ENCODE measurements at regions not wholly inside any gene's neighbourhood (a gene's known extent, or its start where the extent isn't known, plus 50 kb on each side); places are given as distances from the start of the nearest gene placed in this dataset.

GRCh38 chr20:11190741-11191140 is 516.9 kb upstream of the JAG1 start:
- no peaks in the 10 kb centered on the region for H3K27me3 ChIP-seq (ENCODE audit: control insufficient read depth in 3 of 3, insufficient read depth in 3 of 3, low read length in 3 of 3)
- H3K9me3 ChIP-seq (ENCODE audit: control insufficient read depth in 3 of 3, low read length in 3 of 3): no peaks in the 10 kb centered on the region
- no peak overlapping the region for H3K4me3 ChIP-seq (ENCODE audit: low read length in 3 of 3)
- H3K4me1 ChIP-seq (ENCODE audit: control insufficient read depth in 3 of 3, insufficient read depth in 3 of 3, low read length in 3 of 3): no peaks in the 10 kb centered on the region
- no peak overlapping the region for H3K27ac ChIP-seq (ENCODE audit: low read depth, low read length)
- no peak overlapping the region for H3K9ac ChIP-seq (ENCODE audit: low read depth in 1 of 3, low read length in 3 of 3)
- H3K36me3 ChIP-seq (ENCODE audit: control insufficient read depth in 3 of 3, insufficient read depth in 3 of 3, low read length in 3 of 3): no peaks in the 10 kb centered on the region

DNA sequence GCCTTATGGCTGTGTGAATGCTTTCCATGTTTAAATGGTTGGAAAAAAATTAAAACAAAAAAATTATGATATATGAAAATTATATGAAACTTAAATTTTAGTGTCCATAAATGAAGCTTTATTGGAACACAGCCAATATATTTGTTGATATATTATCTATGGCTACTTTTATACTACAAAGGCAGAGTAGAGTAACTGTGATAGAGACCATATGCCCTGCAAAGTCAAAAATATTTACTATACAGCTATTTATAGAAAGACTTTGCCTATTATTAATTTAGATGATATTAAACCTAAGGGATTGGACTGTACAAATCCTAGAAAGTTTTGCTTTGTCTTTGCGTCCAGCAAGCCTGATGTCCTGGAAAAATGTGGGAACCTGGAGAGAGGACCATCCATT is 518.3 kb upstream of the JAG1 start:
- Histone ChIP-seq H3K9ac (ENCODE audit: low read depth in 1 of 3, low read length in 3 of 3) (no peak overlapping the region), H3K4me3 (ENCODE audit: low read length in 3 of 3) (no peak overlapping the region), H3K4me1 (ENCODE audit: control insufficient read depth in 3 of 3, insufficient read depth in 3 of 3, low read length in 3 of 3) (no peaks in the 10 kb centered on the region), H3K36me3 (ENCODE audit: control insufficient read depth in 3 of 3, insufficient read depth in 3 of 3, low read length in 3 of 3) (no peaks in the 10 kb centered on the region), H3K9me3 (ENCODE audit: control insufficient read depth in 3 of 3, low read length in 3 of 3) (no peaks in the 10 kb centered on the region), H3K27ac (ENCODE audit: low read depth, low read length) (no peak overlapping the region), H3K27me3 (ENCODE audit: control insufficient read depth in 3 of 3, insufficient read depth in 3 of 3, low read length in 3 of 3) (no peaks in the 10 kb centered on the region)

DNA sequence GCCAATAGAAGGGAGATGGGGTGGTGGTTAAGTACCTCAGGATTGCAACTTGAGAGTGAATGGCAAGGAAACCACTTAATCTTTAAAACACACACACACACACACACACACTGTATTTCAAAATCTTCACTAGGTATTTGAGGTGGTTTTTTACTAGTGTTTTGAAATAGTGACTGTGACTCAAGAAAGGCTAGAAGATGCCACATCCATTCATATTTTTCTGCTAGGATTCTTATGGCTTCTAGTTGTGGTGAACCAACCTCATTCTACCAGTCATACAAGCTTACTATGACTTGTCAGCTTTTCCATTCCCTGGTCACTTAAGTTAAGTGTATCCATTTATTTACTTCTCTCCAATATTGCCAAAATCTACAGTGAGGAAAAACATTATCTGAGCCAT is 519.4 kb upstream of the JAG1 start:
- Histone ChIP-seq H3K27me3 (ENCODE audit: control insufficient read depth in 3 of 3, insufficient read depth in 3 of 3, low read length in 3 of 3) (no peaks in the 10 kb centered on the region), H3K9me3 (ENCODE audit: control insufficient read depth in 3 of 3, low read length in 3 of 3) (no peaks in the 10 kb centered on the region), H3K4me1 (ENCODE audit: control insufficient read depth in 3 of 3, insufficient read depth in 3 of 3, low read length in 3 of 3) (no peaks in the 10 kb centered on the region), H3K27ac (ENCODE audit: low read depth, low read length) (no peak overlapping the region), H3K9ac (ENCODE audit: low read depth in 1 of 3, low read length in 3 of 3) (no peak overlapping the region), H3K36me3 (ENCODE audit: control insufficient read depth in 3 of 3, insufficient read depth in 3 of 3, low read length in 3 of 3) (no peaks in the 10 kb centered on the region), H3K4me3 (ENCODE audit: low read length in 3 of 3) (no peak overlapping the region)

GRCh38 chr20:11195169-11195568 is 521.4 kb upstream of the JAG1 start:
- Histone ChIP-seq H3K27me3 (ENCODE audit: control insufficient read depth in 3 of 3, insufficient read depth in 3 of 3, low read length in 3 of 3) (no peaks in the 10 kb centered on the region), H3K4me1 (ENCODE audit: control insufficient read depth in 3 of 3, insufficient read depth in 3 of 3, low read length in 3 of 3) (no peaks in the 10 kb centered on the region), H3K4me3 (ENCODE audit: low read length in 3 of 3) (no peak overlapping the region), H3K9me3 (ENCODE audit: control insufficient read depth in 3 of 3, low read length in 3 of 3) (no peaks in the 10 kb centered on the region), H3K9ac (ENCODE audit: low read depth in 1 of 3, low read length in 3 of 3) (no peak overlapping the region), H3K36me3 (ENCODE audit: control insufficient read depth in 3 of 3, insufficient read depth in 3 of 3, low read length in 3 of 3) (no peaks in the 10 kb centered on the region), H3K27ac (ENCODE audit: low read depth, low read length) (no peak overlapping the region)

GRCh38 chr20:11195899-11196558 is 522.2 kb upstream of the JAG1 start:
- no peaks in the 10 kb centered on the region for H3K9me3 ChIP-seq (ENCODE audit: control insufficient read depth in 3 of 3, low read length in 3 of 3)
- no peak overlapping the region for H3K9ac ChIP-seq (ENCODE audit: low read depth in 1 of 3, low read length in 3 of 3)
- H3K27me3 ChIP-seq (ENCODE audit: control insufficient read depth in 3 of 3, insufficient read depth in 3 of 3, low read length in 3 of 3): no peaks in the 10 kb centered on the region
- no peaks in the 10 kb centered on the region for H3K4me1 ChIP-seq (ENCODE audit: control insufficient read depth in 3 of 3, insufficient read depth in 3 of 3, low read length in 3 of 3)
- H3K4me3 ChIP-seq (ENCODE audit: low read length in 3 of 3): no peak overlapping the region
- no peaks in the 10 kb centered on the region for H3K36me3 ChIP-seq (ENCODE audit: control insufficient read depth in 3 of 3, insufficient read depth in 3 of 3, low read length in 3 of 3)
- H3K27ac ChIP-seq (ENCODE audit: low read depth, low read length): no peak overlapping the region

DNA sequence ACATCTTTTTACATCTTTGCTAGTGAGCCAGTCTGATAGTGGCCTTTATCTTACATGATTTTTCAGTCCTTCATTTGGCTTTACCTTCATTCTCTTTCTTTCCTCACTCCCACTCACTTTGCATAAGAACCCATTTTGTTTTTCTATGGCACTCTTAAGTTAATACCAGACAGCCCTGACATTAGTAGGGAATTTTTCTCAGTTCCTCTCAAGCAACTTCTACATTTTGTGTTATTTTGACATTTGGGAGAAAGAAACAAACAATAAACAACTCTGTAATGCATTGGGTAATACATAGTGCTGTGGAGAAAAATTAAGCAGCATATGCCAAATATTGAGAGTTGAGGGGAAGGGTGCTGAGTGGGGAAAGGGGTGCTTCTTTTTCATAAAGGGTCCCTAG is 524.1 kb upstream of the JAG1 start:
- H3K9me3 ChIP-seq (ENCODE audit: control insufficient read depth in 3 of 3, low read length in 3 of 3): no peaks in the 10 kb centered on the region
- H3K9ac ChIP-seq (ENCODE audit: low read depth in 1 of 3, low read length in 3 of 3): no peak overlapping the region
- no peak overlapping the region for H3K27ac ChIP-seq (ENCODE audit: low read depth, low read length)
- H3K27me3 ChIP-seq (ENCODE audit: control insufficient read depth in 3 of 3, insufficient read depth in 3 of 3, low read length in 3 of 3): no peaks in the 10 kb centered on the region
- H3K36me3 ChIP-seq (ENCODE audit: control insufficient read depth in 3 of 3, insufficient read depth in 3 of 3, low read length in 3 of 3): no peaks in the 10 kb centered on the region
- H3K4me3 ChIP-seq (ENCODE audit: low read length in 3 of 3): no peak overlapping the region
- no peaks in the 10 kb centered on the region for H3K4me1 ChIP-seq (ENCODE audit: control insufficient read depth in 3 of 3, insufficient read depth in 3 of 3, low read length in 3 of 3)

GRCh38 chr20:11200423-11200822 is 526.6 kb upstream of the JAG1 start:
- no peaks in the 10 kb centered on the region for H3K9me3 ChIP-seq (ENCODE audit: control insufficient read depth in 3 of 3, low read length in 3 of 3)
- H3K27me3 ChIP-seq (ENCODE audit: control insufficient read depth in 3 of 3, insufficient read depth in 3 of 3, low read length in 3 of 3): no peaks in the 10 kb centered on the region
- H3K36me3 ChIP-seq (ENCODE audit: control insufficient read depth in 3 of 3, insufficient read depth in 3 of 3, low read length in 3 of 3): no peaks in the 10 kb centered on the region
- peaks cover 0 to 3% (median 0%) of the 10 kb centered on the region in 3 donors for H3K4me1 ChIP-seq (ENCODE audit: control insufficient read depth in 3 of 3, insufficient read depth in 3 of 3, low read length in 3 of 3)
- H3K4me3 ChIP-seq (ENCODE audit: low read length in 3 of 3): no peak overlapping the region
- no peak overlapping the region for H3K9ac ChIP-seq (ENCODE audit: low read depth in 1 of 3, low read length in 3 of 3)
- H3K27ac ChIP-seq (ENCODE audit: low read depth, low read length): no peak overlapping the region

- Histone ChIP-seq H3K9ac (ENCODE audit: low read depth in 1 of 3, low read length in 3 of 3) (no peak overlapping the region), H3K27ac (ENCODE audit: low read depth, low read length) (no peak overlapping the region), H3K4me1 (ENCODE audit: control insufficient read depth in 3 of 3, insufficient read depth in 3 of 3, low read length in 3 of 3) (peaks cover 0 to 9% (median 0%) of the 10 kb centered on the region in 3 donors), H3K4me3 (ENCODE audit: low read length in 3 of 3) (no peak overlapping the region), H3K27me3 (ENCODE audit: control insufficient read depth in 3 of 3, insufficient read depth in 3 of 3, low read length in 3 of 3) (no peaks in the 10 kb centered on the region), H3K9me3 (ENCODE audit: control insufficient read depth in 3 of 3, low read length in 3 of 3) (no peaks in the 10 kb centered on the region), H3K36me3 (ENCODE audit: control insufficient read depth in 3 of 3, insufficient read depth in 3 of 3, low read length in 3 of 3) (no peaks in the 10 kb centered on the region)
Measured at GRCh38 chr20:11204926-11205768, 531.3 kb upstream of the JAG1 start.

GRCh38 chr20:11205769-11206362 is 532.1 kb upstream of the JAG1 start:
- no peak overlapping the region for H3K27ac ChIP-seq (ENCODE audit: low read depth, low read length)
- no peaks in the 10 kb centered on the region for H3K9me3 ChIP-seq (ENCODE audit: control insufficient read depth in 3 of 3, low read length in 3 of 3)
- no peaks in the 10 kb centered on the region for H3K36me3 ChIP-seq (ENCODE audit: control insufficient read depth in 3 of 3, insufficient read depth in 3 of 3, low read length in 3 of 3)
- no peak overlapping the region for H3K9ac ChIP-seq (ENCODE audit: low read depth in 1 of 3, low read length in 3 of 3)
- H3K27me3 ChIP-seq (ENCODE audit: control insufficient read depth in 3 of 3, insufficient read depth in 3 of 3, low read length in 3 of 3): no peaks in the 10 kb centered on the region
- no peak overlapping the region for H3K4me3 ChIP-seq (ENCODE audit: low read length in 3 of 3)
- H3K4me1 ChIP-seq (ENCODE audit: control insufficient read depth in 3 of 3, insufficient read depth in 3 of 3, low read length in 3 of 3): peaks cover 0 to 9% (median 0%) of the 10 kb centered on the region in 3 donors

Measured in skeletal muscle tissue (tissue), 3 donors.